WERI-Rb-1 (cell line): ENCODE measurements at regions not wholly inside any gene's neighbourhood (a gene's known extent, or its start where the extent isn't known, plus 50 kb on each side); places are given as distances from the start of the nearest gene placed in this dataset.

Experiments
- DNase-seq: peaks from one replicate; pipeline ENCODE4 v3.0.0-alpha.2; 2020
- H3K27ac ChIP-seq: fragments of 250-450 bp; sonication (Bioruptor Pico); 2 replicates; pipeline ENCODE4 v1.5.1; 2020; ENCODE audit warnings: mild to moderate bottlenecking, moderate library complexity
- H3K27me3 ChIP-seq: fragments of 250-450 bp; sonication (Bioruptor Pico); 2 replicates; pipeline ENCODE4 v1.5.1; 2021; ENCODE audit warnings: mild to moderate bottlenecking, low read depth, moderate library complexity; ENCODE audit not compliant: insufficient read depth, severe bottlenecking
- H3K36me3 ChIP-seq: fragments of 250-450 bp; sonication (Bioruptor Pico); 2 replicates; pipeline ENCODE4 v1.5.1; 2020; ENCODE audit warnings: mild to moderate bottlenecking, moderate library complexity
- H3K4me3 ChIP-seq: 2 replicates; pipeline ENCODE4 v1.5.1; 2011; ENCODE audit warnings: low read depth, mild to moderate bottlenecking, control low read depth, low read length
- H3K9me3 ChIP-seq: fragments of 250-450 bp; sonication (Bioruptor Pico); 2 replicates; pipeline ENCODE4 v1.5.1; 2021; ENCODE audit warnings: mild to moderate bottlenecking, moderate library complexity; ENCODE audit not compliant: severe bottlenecking
- TF ChIP-seq, protein P1 (sequence below): IDR thresholded peaks from 2 replicates; pipeline ENCODE4 v1.5.1; 2011; ENCODE audit warnings: low read depth, mild to moderate bottlenecking, control low read depth, inconsistent platforms, low read length

DNA sequence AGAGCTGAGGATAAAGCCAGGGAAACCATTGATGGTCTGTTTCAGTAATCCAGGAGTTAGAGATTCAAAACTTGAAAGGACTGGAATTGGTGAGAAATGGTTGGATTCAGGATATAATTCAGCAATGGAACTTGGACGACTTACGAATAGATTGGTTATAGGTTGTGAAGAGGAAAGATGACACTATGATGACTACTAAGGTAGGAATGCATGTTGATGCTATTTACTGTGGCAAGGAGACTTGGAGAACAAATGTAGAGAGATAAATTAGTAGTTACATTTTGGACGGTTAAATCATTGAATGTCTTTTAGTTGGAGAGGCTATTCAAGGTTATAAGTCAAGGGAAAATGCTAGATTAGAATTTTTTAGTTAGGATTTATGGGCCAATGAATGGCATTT, 365.4 kb upstream of the TECRL start:
- TF ChIP-seq, protein P1, sequence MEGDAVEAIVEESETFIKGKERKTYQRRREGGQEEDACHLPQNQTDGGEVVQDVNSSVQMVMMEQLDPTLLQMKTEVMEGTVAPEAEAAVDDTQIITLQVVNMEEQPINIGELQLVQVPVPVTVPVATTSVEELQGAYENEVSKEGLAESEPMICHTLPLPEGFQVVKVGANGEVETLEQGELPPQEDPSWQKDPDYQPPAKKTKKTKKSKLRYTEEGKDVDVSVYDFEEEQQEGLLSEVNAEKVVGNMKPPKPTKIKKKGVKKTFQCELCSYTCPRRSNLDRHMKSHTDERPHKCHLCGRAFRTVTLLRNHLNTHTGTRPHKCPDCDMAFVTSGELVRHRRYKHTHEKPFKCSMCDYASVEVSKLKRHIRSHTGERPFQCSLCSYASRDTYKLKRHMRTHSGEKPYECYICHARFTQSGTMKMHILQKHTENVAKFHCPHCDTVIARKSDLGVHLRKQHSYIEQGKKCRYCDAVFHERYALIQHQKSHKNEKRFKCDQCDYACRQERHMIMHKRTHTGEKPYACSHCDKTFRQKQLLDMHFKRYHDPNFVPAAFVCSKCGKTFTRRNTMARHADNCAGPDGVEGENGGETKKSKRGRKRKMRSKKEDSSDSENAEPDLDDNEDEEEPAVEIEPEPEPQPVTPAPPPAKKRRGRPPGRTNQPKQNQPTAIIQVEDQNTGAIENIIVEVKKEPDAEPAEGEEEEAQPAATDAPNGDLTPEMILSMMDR = no peak
- Histone ChIP-seq H3K4me3 (no peak overlapping the region), H3K36me3 (no peaks in the 10 kb centered on the region), H3K27me3 (no peaks in the 10 kb centered on the region), H3K9me3 (no peaks in the 10 kb centered on the region), H3K27ac (no peak overlapping the region)
- no peak for DNase-seq

DNA sequence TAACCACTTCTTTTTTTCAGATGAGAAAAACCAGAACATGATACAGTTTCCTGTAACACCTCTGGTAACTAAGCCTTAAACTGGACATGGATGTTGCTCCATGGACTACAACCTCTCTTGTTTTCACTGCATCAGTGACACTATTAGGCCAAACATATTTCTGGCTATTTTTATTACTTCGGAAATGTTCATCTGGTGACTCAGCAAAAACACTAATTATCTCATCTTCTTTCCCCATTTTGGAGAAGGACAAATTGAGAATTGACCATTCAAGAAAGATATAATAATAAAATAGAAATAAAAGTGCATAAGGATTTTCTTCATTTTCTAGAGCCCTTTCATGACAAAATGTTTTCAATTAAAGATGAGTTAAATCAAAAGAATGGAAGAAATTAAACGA, 361.9 kb upstream of the TECRL start:
- no peak overlapping the region for H3K27ac ChIP-seq
- no peak overlapping the region for H3K4me3 ChIP-seq
- H3K9me3 ChIP-seq = no peaks in the 10 kb centered on the region
- H3K36me3 ChIP-seq = no peaks in the 10 kb centered on the region
- no peak for DNase-seq
- TF ChIP-seq, protein P1 = no peak
- H3K27me3 ChIP-seq = no peaks in the 10 kb centered on the region

DNA sequence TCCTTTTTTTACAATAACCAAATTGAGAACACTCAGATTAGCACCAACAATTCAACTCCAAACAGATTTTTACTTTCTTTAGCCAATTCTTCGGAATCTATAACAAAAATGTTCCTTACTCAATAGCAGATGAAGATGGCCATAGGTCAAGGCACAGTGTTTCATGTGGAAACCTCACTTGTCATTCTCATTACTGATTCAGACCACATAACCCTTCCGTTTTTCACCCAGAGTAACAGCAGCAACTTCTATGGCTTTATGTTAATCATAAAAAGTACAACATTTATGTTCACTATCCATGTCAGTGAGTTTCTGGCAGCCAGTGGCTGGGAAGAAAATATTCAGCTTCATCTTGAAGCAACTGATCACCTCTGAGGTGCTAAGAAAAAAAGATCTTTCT, 358.3 kb upstream of the TECRL start:
- DNase-seq = no peak
- no peaks in the 10 kb centered on the region for H3K27me3 ChIP-seq
- H3K27ac ChIP-seq = no peak overlapping the region
- no peaks in the 10 kb centered on the region for H3K9me3 ChIP-seq
- no peaks in the 10 kb centered on the region for H3K36me3 ChIP-seq
- TF ChIP-seq, protein P1 = no peak
- H3K4me3 ChIP-seq = no peak overlapping the region

DNA sequence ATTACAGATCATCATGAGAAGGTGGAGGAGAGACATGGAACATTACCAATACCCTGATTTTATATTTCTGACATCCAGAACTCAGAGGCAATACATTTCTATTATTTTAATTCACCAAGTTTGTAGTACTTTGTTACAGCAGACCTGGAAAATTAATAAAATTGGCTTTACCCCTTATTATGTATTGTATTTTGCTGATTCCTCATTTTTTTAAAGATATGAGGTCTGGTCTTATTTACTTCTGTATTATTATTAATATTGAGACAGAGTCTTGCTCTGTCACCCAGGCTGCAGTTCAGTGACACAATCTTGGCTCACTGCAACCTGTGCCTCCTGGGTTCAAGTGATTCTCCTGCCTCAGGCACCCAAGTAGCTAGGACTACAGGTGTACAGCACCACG, 357.3 kb upstream of the TECRL start:
- no peaks in the 10 kb centered on the region for H3K9me3 ChIP-seq
- H3K27ac ChIP-seq = no peak overlapping the region
- no peaks in the 10 kb centered on the region for H3K27me3 ChIP-seq
- no peak overlapping the region for H3K4me3 ChIP-seq
- TF ChIP-seq, protein P1 = no peak
- no peaks in the 10 kb centered on the region for H3K36me3 ChIP-seq
- no peak for DNase-seq

DNA sequence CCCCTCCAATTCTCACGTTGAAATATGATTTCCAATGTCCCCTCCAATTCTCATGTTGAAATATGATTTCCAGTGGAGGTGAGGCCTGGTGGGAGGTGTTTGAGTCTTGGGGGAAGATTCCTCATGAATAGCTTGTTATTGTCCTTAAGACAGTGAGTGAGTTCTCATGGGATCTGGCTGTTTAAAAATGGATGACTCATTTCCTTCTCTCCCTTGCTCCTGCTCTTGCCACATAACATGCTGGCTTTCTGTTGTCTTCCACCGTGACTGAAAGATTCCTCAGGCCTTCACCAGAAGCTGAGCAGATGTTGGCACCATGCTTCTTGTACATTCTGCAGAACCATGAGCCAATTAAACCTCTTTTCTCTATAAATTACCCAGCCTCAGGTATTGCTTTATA, 346.8 kb upstream of the TECRL start:
- TF ChIP-seq, protein P1 = no peak
- no peaks in the 10 kb centered on the region for H3K36me3 ChIP-seq
- no peak for DNase-seq
- no peak overlapping the region for H3K27ac ChIP-seq
- H3K9me3 ChIP-seq = no peaks in the 10 kb centered on the region
- no peak overlapping the region for H3K4me3 ChIP-seq
- H3K27me3 ChIP-seq = no peaks in the 10 kb centered on the region

DNA sequence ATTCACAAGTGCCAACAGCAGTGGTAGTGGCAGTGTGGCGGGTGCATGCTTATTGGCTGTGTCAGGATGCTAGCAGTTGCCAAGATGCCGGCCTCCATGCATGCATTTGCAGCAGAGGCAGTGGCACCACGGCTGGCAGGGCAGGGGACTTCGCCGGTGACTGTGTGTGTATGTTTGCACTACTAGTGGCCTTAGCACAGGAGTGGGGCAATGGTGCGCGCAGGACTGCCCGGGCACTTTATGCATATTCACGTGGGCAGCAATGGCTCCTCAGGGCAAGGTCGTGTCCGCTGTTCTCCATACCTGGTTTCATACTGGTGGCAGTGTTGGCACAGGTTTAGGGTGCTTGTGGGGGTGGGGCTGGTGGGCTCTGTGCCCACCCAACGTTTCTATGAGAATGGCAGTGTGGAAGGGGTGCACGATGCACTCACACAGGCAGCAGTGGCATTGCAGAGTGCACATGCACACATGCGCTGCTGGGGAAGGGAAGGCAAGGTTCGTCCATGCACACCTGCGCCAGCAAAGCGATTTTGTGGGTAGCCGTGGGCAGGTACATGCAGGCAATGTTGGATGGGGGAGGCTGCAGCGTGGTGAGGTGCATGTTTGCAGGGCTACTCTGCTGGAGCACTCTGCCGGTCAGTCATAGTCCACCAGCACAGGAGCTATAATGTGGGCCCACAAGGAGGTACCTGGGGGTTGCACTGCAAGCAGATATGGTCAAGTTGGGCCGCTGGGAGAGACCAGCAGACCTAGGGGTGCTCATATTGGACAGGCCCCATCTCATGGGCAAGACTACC, 338.9 kb upstream of the TECRL start:
- no peaks in the 10 kb centered on the region for H3K27me3 ChIP-seq
- no peak overlapping the region for H3K27ac ChIP-seq
- H3K9me3 ChIP-seq = no peaks in the 10 kb centered on the region
- TF ChIP-seq, protein P1 = no peak
- no peak overlapping the region for H3K4me3 ChIP-seq
- H3K36me3 ChIP-seq = no peaks in the 10 kb centered on the region
- DNase-seq = no peak
